ENCODE measurements at regions not wholly inside any gene's neighbourhood (a gene's known extent, or its start where the extent isn't known, plus 50 kb on each side); places are given as distances from the start of the nearest gene placed in this dataset.

GRCh38 chr2:59044736-59045135, 803.6 kb upstream of the FANCL start:
- TF ChIP-seq, protein P1, sequence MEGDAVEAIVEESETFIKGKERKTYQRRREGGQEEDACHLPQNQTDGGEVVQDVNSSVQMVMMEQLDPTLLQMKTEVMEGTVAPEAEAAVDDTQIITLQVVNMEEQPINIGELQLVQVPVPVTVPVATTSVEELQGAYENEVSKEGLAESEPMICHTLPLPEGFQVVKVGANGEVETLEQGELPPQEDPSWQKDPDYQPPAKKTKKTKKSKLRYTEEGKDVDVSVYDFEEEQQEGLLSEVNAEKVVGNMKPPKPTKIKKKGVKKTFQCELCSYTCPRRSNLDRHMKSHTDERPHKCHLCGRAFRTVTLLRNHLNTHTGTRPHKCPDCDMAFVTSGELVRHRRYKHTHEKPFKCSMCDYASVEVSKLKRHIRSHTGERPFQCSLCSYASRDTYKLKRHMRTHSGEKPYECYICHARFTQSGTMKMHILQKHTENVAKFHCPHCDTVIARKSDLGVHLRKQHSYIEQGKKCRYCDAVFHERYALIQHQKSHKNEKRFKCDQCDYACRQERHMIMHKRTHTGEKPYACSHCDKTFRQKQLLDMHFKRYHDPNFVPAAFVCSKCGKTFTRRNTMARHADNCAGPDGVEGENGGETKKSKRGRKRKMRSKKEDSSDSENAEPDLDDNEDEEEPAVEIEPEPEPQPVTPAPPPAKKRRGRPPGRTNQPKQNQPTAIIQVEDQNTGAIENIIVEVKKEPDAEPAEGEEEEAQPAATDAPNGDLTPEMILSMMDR (IDR thresholded peaks at IDR 0.05) = no peak
- no peak for TF ChIP-seq POLR2A (IDR thresholded peaks at IDR 0.05)
